ENCODE measurements at regions not wholly inside any gene's neighbourhood (a gene's known extent, or its start where the extent isn't known, plus 50 kb on each side); places are given as distances from the start of the nearest gene placed in this dataset.

GRCh38 chr3:166613365-166613764 lies 766.7 kb downstream of the ZBBX start:
- TF ChIP-seq EP300 (IDR thresholded peaks at IDR 0.05) = no peak
- no peak for TF ChIP-seq POLR2A (IDR thresholded peaks at IDR 0.05; ENCODE audit: low read depth)
- TF ChIP-seq CTCF (IDR thresholded peaks at IDR 0.05) = no peak

Data from esophagus muscularis mucosa (tissue), 4 donors.